ENCODE measurements at regions not wholly inside any gene's neighbourhood (a gene's known extent, or its start where the extent isn't known, plus 50 kb on each side); places are given as distances from the start of the nearest gene placed in this dataset.

GRCh38 chr1:106836708-106837107 is 219.8 kb upstream of the PRMT6 start:
- Histone ChIP-seq H3K4me1 (no peaks in the 10 kb centered on the region), H3K27me3 (ENCODE audit: low read depth) (no peaks in the 10 kb centered on the region), H3K27ac (replicated peaks) (no peak overlapping the region), H3K9me3 (replicated peaks) (no peaks in the 10 kb centered on the region), H3K36me3 (no peaks in the 10 kb centered on the region), H3K4me3 (no peak overlapping the region)
- intact Hi-C loops (cut with micrococcal nuclease): no loop called here
- TF ChIP-seq CTCF (IDR thresholded peaks at IDR 0.05; ENCODE audit: borderline replicate concordance): no peak
- DNase-seq: no peak

DNA sequence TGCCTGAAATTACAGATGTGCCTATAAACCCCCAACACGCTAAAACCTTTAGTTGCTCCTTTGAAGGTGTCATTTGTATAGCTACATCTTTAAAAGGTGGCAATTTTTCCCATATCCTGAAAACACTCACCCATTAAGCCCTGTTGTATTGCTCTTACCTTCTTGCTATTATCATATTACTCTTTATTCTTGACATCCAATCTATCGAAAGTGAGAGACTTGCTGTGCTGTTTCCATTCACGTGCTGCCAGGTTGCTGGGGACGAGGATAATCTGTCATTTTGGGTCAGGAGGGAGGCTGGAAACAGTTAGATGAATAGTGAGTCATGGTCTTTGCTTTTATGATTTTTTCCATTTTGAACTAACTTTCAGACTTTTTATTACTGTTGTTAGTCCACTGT is 213.0 kb upstream of the PRMT6 start:
- H3K9me3 ChIP-seq (replicated peaks): no peaks in the 10 kb centered on the region
- H3K4me1 ChIP-seq: no peaks in the 10 kb centered on the region
- no peak overlapping the region for H3K27ac ChIP-seq (replicated peaks)
- H3K36me3 ChIP-seq: no peaks in the 10 kb centered on the region
- H3K4me3 ChIP-seq: no peak overlapping the region
- intact Hi-C loops (cut with micrococcal nuclease): no loop called here
- no peak for DNase-seq
- H3K27me3 ChIP-seq (ENCODE audit: low read depth): no peaks in the 10 kb centered on the region
- TF ChIP-seq CTCF (IDR thresholded peaks at IDR 0.05; ENCODE audit: borderline replicate concordance): no peak

- intact Hi-C loops (cut with micrococcal nuclease): no loop called here
- Histone ChIP-seq H3K4me3 (no peak overlapping the region), H3K27ac (replicated peaks) (no peak overlapping the region), H3K4me1 (no peaks in the 10 kb centered on the region), H3K9me3 (replicated peaks) (no peaks in the 10 kb centered on the region), H3K27me3 (ENCODE audit: low read depth) (no peaks in the 10 kb centered on the region), H3K36me3 (no peaks in the 10 kb centered on the region)
- no peak for DNase-seq
- TF ChIP-seq CTCF (IDR thresholded peaks at IDR 0.05; ENCODE audit: borderline replicate concordance): no peak
These were observed 209.8 kb upstream of the PRMT6 start for GRCh38 chr1:106846656-106847055.

DNA sequence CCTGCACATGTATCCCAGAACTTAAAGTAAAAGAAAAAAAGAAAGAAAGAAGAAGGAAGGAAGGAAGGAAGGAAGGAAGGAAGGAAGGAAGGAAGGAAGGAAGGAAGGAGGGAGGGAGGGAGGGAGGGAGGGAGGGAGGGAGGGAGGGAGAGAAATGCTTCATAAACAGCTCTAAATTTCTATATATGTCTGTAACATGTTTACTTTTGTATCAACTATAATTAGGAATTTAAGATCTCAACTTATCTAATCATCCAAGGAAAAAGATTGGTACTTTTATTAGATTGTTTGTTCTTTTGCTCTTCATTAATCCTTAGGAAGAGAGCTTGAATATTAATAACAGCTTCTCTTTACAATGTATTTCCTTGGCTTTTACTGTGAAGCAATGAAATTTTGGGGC is 195.4 kb upstream of the PRMT6 start:
- no peak for DNase-seq
- TF ChIP-seq CTCF (IDR thresholded peaks at IDR 0.05; ENCODE audit: borderline replicate concordance): no peak
- intact Hi-C loops (cut with micrococcal nuclease): no loop called here
- Histone ChIP-seq H3K27ac (replicated peaks) (no peak overlapping the region), H3K27me3 (ENCODE audit: low read depth) (no peaks in the 10 kb centered on the region), H3K4me3 (no peak overlapping the region), H3K9me3 (replicated peaks) (peaks cover 19% of the 10 kb centered on the region), H3K4me1 (no peaks in the 10 kb centered on the region), H3K36me3 (no peaks in the 10 kb centered on the region)

DNA sequence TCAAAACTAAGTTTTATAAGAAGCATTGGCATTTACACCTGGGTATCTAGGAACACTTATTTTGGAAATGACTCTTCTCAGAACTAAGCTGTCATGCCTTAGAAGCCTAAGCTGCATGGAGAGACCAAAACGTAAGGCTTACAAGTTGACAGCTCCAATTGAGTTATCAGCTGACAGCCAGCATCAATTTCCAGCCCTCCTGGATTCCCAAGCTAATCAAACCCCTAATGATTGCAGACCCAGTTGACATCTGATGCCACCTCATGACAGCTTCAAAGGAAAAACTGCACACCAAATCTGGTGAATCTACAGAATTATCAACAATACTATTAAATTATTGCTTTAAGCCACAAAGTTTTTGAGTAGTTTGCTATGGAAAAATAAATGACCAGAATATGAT is 187.6 kb upstream of the PRMT6 start:
- DNase-seq: no peak
- Histone ChIP-seq H3K4me1 (no peaks in the 10 kb centered on the region), H3K27me3 (ENCODE audit: low read depth) (no peaks in the 10 kb centered on the region), H3K27ac (replicated peaks) (no peak overlapping the region), H3K9me3 (replicated peaks) (peaks cover 36% of the 10 kb centered on the region), H3K4me3 (no peak overlapping the region), H3K36me3 (no peaks in the 10 kb centered on the region)
- intact Hi-C loops (cut with micrococcal nuclease): no loop called here
- TF ChIP-seq CTCF (IDR thresholded peaks at IDR 0.05; ENCODE audit: borderline replicate concordance): no peak

- H3K27ac ChIP-seq (replicated peaks): no peak overlapping the region
- H3K4me3 ChIP-seq: no peak overlapping the region
- no peaks in the 10 kb centered on the region for H3K27me3 ChIP-seq (ENCODE audit: low read depth)
- H3K36me3 ChIP-seq: no peaks in the 10 kb centered on the region
- peaks cover 10% of the 10 kb centered on the region for H3K4me1 ChIP-seq
- no peak for TF ChIP-seq CTCF (IDR thresholded peaks at IDR 0.05; ENCODE audit: borderline replicate concordance)
- intact Hi-C loops (cut with micrococcal nuclease): no loop called here
- DNase-seq: no peak
- H3K9me3 ChIP-seq (replicated peaks): peaks cover 24% of the 10 kb centered on the region
These were observed 180.9 kb upstream of the PRMT6 start for GRCh38 chr1:106875622-106876021.

Data from left ventricle myocardium inferior (tissue), 1 donor.